HepG2 (cell line): ENCODE measurements at regions not wholly inside any gene's neighbourhood (a gene's known extent, or its start where the extent isn't known, plus 50 kb on each side); places are given as distances from the start of the nearest gene placed in this dataset.
"Not testable (repeated sequence)": the region's sequence is repeated elsewhere in the genome, so short reads cannot be mapped to it uniquely, and the experiment has no call there.

ENCODE experiments used
- DR1 ChIP-seq: sonication (generic); formaldehyde crosslinking; IDR thresholded peaks from 2 replicates; pipeline ENCODE4 v1.8.0; 2021; ENCODE audit warnings: mild to moderate bottlenecking, missing genetic modification reagents, inconsistent platforms
- NFIB ChIP-seq: sonication (generic); formaldehyde crosslinking; IDR thresholded peaks from 2 replicates; pipeline ENCODE4 v1.9.0; 2021; ENCODE audit warnings: missing genetic modification reagents, mild to moderate bottlenecking, borderline replicate concordance
- NR2F1 ChIP-seq, 2 experiments: fragments of 450-650 bp in 1 of 2; formaldehyde crosslinking in 1 of 2; IDR thresholded peaks; 2 replicates each; pipeline versions ENCODE4 v1.5.0 to v1.6.1; 2016 to 2020; ENCODE audit warnings: mild to moderate bottlenecking in 1 of 2, missing compliant biosample characterization in 1 of 2, missing genetic modification reagents in 1 of 2, moderate library complexity in 1 of 2
- RXRA ChIP-seq: sonication (generic); formaldehyde crosslinking; IDR thresholded peaks from 2 replicates; pipeline ENCODE4 v1.5.1; 2020; ENCODE audit warnings: missing genetic modification reagents
- RXRB ChIP-seq: IDR thresholded peaks from 2 replicates; pipeline ENCODE4 v1.6.1; 2016; ENCODE audit warnings: borderline replicate concordance, missing genetic modification reagents, missing compliant biosample characterization
- ZNF251 ChIP-seq: sonication (generic); formaldehyde crosslinking; IDR thresholded peaks from 2 replicates; pipeline ENCODE4 v1.9.0; 2021; ENCODE audit warnings: mild to moderate bottlenecking, missing genetic modification reagents
- ZNF333 ChIP-seq: sonication (generic); formaldehyde crosslinking; IDR thresholded peaks from 2 replicates; pipeline ENCODE4 v1.4.0; 2020; ENCODE audit warnings: mild to moderate bottlenecking, missing genetic modification reagents, borderline replicate concordance
- ZNF567 ChIP-seq: sonication (generic); formaldehyde crosslinking; IDR thresholded peaks from 2 replicates; pipeline ENCODE4 v1.8.1; 2023; ENCODE audit warnings: mild to moderate bottlenecking, missing genetic modification reagents, borderline replicate concordance
- ZNF629 ChIP-seq: sonication (generic); formaldehyde crosslinking; conservative IDR thresholded peaks from 2 replicates; pipeline ENCODE4 v1.5.0; 2020; ENCODE audit warnings: missing genetic modification reagents
- ZNF678 ChIP-seq: sonication (generic); formaldehyde crosslinking; IDR thresholded peaks from 2 replicates; pipeline ENCODE4 v1.4.0; 2020; ENCODE audit warnings: mild to moderate bottlenecking, missing genetic modification reagents
- TF ChIP-seq, protein P1 (sequence below), 2 experiments: sonication (generic) in 1 of 2; formaldehyde crosslinking in 1 of 2; IDR thresholded peaks; 2 replicates each; pipeline versions ENCODE4 v1.4.0 to v1.6.1; 2016 to 2020; ENCODE audit warnings: borderline replicate concordance in 1 of 2, low read depth in 1 of 2, mild to moderate bottlenecking in 1 of 2, missing genetic modification reagents in 1 of 2
- TF ChIP-seq, protein P2 (sequence below): sonication (generic); formaldehyde crosslinking; IDR thresholded peaks from 2 replicates; pipeline ENCODE4 v1.4.0; 2020; ENCODE audit warnings: mild to moderate bottlenecking, missing genetic modification reagents
- TF ChIP-seq, protein P3 (sequence below): IDR thresholded peaks from 2 replicates; pipeline ENCODE4 v1.6.1; 2016; ENCODE audit warnings: missing compliant biosample characterization, missing genetic modification reagents, borderline replicate concordance
- TF ChIP-seq, protein P4 (sequence below): sonication (generic); formaldehyde crosslinking; IDR thresholded peaks from 2 replicates; pipeline ENCODE4 v1.8.0; 2022; ENCODE audit warnings: missing genetic modification reagents, mild to moderate bottlenecking, inconsistent platforms, borderline replicate concordance

DNA sequence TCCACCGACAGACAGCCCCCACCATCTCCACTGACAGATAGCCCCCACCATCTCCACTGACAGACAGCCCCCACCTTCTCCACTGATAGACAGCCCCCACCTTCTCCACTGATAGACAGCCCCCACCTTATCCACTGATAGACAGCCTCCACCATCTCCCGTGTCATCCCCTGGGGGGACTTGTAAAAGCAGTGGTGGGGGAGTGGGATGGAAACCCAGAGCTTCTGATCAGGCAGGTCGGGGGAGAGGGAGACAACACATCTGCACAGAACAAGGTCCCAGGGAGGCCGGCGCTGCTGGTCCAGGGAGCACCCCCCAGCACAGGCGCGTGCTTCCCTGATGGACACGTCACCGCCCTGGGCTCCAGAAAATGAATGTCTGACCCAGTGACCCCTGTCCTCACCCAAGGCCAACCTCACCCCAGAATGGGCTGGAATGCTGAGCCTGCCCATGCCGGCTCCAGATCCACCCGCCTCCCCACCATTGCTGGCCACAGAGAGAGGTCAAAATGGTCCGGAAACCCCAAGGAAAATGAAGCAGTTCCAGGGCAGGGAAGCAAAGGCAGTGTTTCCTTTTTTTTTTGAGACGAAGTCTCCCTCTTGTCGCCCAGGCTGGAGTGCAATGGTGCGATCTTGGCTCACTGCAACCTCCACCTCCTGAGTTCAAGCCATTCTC lies 91.6 kb upstream of the METTL9 start (continued):
- TF ChIP-seq, protein P1, sequence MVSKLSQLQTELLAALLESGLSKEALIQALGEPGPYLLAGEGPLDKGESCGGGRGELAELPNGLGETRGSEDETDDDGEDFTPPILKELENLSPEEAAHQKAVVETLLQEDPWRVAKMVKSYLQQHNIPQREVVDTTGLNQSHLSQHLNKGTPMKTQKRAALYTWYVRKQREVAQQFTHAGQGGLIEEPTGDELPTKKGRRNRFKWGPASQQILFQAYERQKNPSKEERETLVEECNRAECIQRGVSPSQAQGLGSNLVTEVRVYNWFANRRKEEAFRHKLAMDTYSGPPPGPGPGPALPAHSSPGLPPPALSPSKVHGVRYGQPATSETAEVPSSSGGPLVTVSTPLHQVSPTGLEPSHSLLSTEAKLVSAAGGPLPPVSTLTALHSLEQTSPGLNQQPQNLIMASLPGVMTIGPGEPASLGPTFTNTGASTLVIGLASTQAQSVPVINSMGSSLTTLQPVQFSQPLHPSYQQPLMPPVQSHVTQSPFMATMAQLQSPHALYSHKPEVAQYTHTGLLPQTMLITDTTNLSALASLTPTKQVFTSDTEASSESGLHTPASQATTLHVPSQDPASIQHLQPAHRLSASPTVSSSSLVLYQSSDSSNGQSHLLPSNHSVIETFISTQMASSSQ (IDR thresholded peaks at IDR 0.05; ENCODE audit: low read depth), result not testable (repeated sequence)
- TF ChIP-seq, protein P1 (CRISPR knock-in tag; IDR thresholded peaks at IDR 0.05; ENCODE audit: borderline replicate concordance), result 0 out of 2 replicates have a peak, but pooled peaks have one; percentile 18
- TF ChIP-seq, protein P2, sequence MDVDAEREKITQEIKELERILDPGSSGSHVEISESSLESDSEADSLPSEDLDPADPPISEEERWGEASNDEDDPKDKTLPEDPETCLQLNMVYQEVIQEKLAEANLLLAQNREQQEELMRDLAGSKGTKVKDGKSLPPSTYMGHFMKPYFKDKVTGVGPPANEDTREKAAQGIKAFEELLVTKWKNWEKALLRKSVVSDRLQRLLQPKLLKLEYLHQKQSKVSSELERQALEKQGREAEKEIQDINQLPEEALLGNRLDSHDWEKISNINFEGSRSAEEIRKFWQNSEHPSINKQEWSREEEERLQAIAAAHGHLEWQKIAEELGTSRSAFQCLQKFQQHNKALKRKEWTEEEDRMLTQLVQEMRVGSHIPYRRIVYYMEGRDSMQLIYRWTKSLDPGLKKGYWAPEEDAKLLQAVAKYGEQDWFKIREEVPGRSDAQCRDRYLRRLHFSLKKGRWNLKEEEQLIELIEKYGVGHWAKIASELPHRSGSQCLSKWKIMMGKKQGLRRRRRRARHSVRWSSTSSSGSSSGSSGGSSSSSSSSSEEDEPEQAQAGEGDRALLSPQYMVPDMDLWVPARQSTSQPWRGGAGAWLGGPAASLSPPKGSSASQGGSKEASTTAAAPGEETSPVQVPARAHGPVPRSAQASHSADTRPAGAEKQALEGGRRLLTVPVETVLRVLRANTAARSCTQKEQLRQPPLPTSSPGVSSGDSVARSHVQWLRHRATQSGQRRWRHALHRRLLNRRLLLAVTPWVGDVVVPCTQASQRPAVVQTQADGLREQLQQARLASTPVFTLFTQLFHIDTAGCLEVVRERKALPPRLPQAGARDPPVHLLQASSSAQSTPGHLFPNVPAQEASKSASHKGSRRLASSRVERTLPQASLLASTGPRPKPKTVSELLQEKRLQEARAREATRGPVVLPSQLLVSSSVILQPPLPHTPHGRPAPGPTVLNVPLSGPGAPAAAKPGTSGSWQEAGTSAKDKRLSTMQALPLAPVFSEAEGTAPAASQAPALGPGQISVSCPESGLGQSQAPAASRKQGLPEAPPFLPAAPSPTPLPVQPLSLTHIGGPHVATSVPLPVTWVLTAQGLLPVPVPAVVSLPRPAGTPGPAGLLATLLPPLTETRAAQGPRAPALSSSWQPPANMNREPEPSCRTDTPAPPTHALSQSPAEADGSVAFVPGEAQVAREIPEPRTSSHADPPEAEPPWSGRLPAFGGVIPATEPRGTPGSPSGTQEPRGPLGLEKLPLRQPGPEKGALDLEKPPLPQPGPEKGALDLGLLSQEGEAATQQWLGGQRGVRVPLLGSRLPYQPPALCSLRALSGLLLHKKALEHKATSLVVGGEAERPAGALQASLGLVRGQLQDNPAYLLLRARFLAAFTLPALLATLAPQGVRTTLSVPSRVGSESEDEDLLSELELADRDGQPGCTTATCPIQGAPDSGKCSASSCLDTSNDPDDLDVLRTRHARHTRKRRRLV (CRISPR knock-in tag), result peak; percentile 35; the same call in 1 of the 2 replicates
- 0 out of 2 replicates have a peak, but pooled peaks have one; percentile 28 for TF ChIP-seq ZNF629 (CRISPR knock-in tag)
- TF ChIP-seq ZNF251 (CRISPR knock-in tag), result peak; percentile 78; the same call in 1 of the 2 replicates
- TF ChIP-seq NR2F1 (CRISPR knock-in tag; IDR thresholded peaks at IDR 0.05), result peak in 1 of 2 experiments; percentile 93; a peak in 2 of 4 replicates
- TF ChIP-seq RXRA (CRISPR knock-in tag), result peak; percentile 86
- TF ChIP-seq, protein P3, sequence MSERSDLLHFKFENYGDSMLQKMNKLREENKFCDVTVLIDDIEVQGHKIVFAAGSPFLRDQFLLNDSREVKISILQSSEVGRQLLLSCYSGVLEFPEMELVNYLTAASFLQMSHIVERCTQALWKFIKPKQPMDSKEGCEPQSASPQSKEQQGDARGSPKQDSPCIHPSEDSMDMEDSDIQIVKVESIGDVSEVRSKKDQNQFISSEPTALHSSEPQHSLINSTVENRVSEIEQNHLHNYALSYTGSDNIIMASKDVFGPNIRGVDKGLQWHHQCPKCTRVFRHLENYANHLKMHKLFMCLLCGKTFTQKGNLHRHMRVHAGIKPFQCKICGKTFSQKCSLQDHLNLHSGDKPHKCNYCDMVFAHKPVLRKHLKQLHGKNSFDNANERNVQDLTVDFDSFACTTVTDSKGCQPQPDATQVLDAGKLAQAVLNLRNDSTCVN (CRISPR knock-in tag), result peak; percentile 95
- TF ChIP-seq ZNF567 (CRISPR knock-in tag), result 0 out of 2 replicates have a peak, but pooled peaks have one; percentile 33
- 0 out of 2 replicates have a peak, but pooled peaks have one; percentile 51 for TF ChIP-seq ZNF333 (CRISPR knock-in tag)
- TF ChIP-seq NFIB (CRISPR knock-in tag), result 0 out of 2 replicates have a peak, but pooled peaks have one; percentile 6
- 0 out of 2 replicates have a peak, but pooled peaks have one; percentile 34 for TF ChIP-seq DR1 (CRISPR knock-in tag)
- peak; percentile 79; the same call in 1 of the 2 replicates for TF ChIP-seq ZNF678 (CRISPR knock-in tag)
- TF ChIP-seq, protein P4, sequence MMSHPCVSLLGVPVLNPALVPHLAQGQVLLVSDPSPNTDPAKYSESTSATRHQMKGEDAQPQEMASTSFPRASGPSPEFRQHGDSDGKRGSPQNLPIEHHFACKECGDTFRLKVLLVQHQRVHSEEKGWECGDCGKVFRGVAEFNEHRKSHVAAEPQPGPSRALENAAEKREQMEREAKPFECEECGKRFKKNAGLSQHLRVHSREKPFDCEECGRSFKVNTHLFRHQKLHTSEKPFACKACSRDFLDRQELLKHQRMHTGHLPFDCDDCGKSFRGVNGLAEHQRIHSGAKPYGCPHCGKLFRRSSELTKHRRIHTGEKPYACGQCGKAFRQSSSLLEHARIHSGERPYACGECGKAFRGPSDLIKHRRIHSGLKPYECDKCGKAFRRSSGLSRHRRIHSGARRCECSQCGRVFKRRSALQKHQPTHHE (CRISPR knock-in tag), result peak; percentile 59; the same call in 1 of the 2 replicates
- peak; percentile 87 for TF ChIP-seq RXRB (CRISPR knock-in tag)
